WI38 (cell line): ENCODE measurements at regions not wholly inside any gene's neighbourhood (a gene's known extent, or its start where the extent isn't known, plus 50 kb on each side); places are given as distances from the start of the nearest gene placed in this dataset.
"Not testable (repeated sequence)": the region's sequence is repeated elsewhere in the genome, so short reads cannot be mapped to it uniquely, and the experiment has no call there.

Experiments used
- H3K4me3 ChIP-seq: 2 replicates; pipeline ENCODE4 v1.5.1; 2011; ENCODE audit warnings: low read depth, mild to moderate bottlenecking, control low read depth, low read length
- TF ChIP-seq, protein P1 (sequence below): IDR thresholded peaks from 2 replicates; pipeline ENCODE4 v1.5.1; 2012; ENCODE audit warnings: low read depth, mild to moderate bottlenecking, control low read depth, low read length

DNA sequence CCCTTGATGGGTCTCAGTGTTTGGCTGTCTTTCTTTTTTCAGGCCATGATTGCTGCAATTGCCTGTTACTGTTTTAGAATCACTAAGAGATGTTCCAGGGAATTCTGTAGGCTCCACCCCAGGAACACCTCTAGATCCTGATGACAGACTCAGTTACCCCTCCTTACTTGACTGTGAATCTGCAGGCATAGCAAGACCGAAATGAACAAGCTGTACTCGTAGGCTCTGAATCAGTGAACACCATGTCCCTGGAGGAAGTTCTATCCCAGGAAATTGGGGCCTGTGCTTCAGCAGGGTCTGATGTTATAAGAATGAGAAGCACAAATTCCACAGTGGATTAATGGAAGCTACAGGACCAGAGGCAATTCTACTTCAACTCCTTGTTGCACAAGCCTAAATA, 148.6 kb downstream of the COPS8 start:
- TF ChIP-seq, protein P1, sequence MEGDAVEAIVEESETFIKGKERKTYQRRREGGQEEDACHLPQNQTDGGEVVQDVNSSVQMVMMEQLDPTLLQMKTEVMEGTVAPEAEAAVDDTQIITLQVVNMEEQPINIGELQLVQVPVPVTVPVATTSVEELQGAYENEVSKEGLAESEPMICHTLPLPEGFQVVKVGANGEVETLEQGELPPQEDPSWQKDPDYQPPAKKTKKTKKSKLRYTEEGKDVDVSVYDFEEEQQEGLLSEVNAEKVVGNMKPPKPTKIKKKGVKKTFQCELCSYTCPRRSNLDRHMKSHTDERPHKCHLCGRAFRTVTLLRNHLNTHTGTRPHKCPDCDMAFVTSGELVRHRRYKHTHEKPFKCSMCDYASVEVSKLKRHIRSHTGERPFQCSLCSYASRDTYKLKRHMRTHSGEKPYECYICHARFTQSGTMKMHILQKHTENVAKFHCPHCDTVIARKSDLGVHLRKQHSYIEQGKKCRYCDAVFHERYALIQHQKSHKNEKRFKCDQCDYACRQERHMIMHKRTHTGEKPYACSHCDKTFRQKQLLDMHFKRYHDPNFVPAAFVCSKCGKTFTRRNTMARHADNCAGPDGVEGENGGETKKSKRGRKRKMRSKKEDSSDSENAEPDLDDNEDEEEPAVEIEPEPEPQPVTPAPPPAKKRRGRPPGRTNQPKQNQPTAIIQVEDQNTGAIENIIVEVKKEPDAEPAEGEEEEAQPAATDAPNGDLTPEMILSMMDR: no peak
- no peak overlapping the region for H3K4me3 ChIP-seq

GRCh38 chr2:237235383-237236095, 149.8 kb downstream of the COPS8 start:
- H3K4me3 ChIP-seq: no peak overlapping the region
- TF ChIP-seq, protein P1: no peak

DNA sequence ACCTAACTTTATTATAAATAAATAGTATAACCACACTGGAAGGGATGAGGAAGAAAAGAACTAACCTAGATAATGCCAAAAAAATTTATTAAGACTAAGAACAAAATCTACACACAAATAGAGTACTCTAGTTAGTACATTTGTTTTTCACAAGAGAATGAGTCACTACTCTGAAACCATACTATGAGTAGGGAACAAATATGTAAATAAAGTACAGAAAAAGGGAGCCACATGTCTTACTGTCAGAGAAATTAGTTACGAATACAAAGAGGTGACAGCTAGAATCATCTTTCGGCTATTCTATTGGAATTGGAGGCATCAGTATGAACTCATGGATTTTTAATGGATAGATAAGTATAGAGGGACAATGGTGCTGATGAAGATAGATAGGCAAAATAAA, 150.5 kb downstream of the COPS8 start:
- H3K4me3 ChIP-seq: no peak overlapping the region
- TF ChIP-seq, protein P1: no peak

GRCh38 chr2:237238249-237238648, 152.6 kb downstream of the COPS8 start:
- no peak overlapping the region for H3K4me3 ChIP-seq
- TF ChIP-seq, protein P1: no peak

DNA sequence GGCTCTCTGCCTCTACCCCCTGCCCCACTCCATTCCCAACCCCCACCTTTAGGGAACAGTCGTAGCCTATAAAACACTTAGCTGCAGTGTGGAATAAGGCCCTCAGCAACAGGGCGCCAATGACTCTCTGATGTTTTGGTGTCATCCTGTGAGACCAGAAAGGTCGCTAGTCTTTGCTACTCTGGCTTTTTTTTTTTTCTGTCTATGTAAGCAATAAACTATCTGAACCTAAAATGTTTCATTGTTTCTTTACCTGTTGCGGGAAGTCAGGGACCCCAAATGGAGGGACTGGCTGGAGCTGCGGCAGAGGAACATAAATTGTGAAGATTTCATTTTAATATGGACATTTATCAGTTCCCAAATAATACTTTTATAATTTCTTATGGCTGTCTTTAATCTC, 154.6 kb downstream of the COPS8 start:
- TF ChIP-seq, protein P1: no peak
- H3K4me3 ChIP-seq: no peak overlapping the region

DNA sequence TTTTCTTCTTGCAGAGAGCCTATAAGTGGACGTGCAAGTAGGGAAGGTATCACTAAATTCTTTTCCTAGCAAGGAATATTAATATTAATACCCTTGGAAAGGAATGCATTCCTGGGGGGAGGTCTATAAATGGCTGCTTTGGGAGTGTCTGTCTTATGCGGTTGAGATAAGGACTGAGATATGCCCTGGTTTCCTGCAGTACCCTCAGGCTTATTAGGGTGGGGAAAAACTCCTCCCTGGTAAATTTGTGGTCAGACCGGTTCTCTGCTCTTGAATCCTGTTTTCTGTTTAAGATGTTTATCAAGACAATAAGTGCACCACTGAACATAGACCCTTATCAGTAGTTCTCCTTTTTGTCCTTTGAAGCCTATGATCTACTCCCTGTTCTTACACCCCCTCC, 155.2 kb downstream of the COPS8 start:
- H3K4me3 ChIP-seq: not testable (repeated sequence)

DNA sequence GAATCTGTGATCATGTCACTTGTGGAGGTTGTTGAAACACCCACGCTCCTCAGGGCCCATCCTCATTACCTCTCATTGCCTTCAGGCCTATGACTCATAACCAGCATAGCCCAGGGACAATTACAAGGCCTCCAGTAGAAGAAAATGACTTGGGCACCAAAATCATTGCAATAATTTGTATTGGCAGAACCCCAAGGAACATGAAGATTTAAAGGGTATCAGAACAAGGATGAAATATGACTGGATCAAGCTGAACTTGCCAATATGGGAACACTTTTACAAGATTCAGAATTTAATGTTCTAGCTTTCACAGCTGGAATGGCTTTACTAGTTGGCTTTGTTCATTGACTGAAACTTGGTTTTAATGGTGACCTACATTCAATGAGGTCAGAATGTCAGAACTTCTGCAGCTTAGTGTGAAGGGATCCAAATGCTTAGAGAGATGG, 156.4 kb downstream of the COPS8 start:
- H3K4me3 ChIP-seq: no peak overlapping the region
- TF ChIP-seq, protein P1: no peak

DNA sequence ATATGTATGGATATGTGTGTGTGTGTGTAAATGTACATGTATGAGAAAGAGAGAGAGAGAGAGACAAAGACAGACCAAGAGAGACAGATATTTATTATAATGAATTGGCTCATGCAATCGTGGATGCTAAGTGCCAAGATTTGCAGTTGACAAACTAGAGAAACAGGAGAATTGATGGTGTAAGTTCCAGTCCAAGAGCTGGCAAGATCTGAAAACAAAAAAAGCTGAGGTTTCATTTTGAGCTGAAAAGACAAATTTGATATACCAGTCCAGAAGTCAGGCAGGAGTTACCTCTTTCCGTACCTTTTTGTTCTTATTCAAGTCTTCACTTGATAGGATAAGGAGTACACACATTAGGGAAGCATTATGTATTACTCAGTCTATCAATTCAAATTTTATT, 157.8 kb downstream of the COPS8 start:
- TF ChIP-seq, protein P1: no peak
- H3K4me3 ChIP-seq: no peak overlapping the region
